Heart left ventricle (tissue), 16 donors: ENCODE measurements at regions not wholly inside any gene's neighbourhood (a gene's known extent, or its start where the extent isn't known, plus 50 kb on each side); places are given as distances from the start of the nearest gene placed in this dataset.

Experiments
- ATAC-seq, 4 donors: fragments of 200-7000 bp; cut with Tn5 transposase; one replicate each; pipeline ENCODE4 v1.9.1; 2020 to 2022; ENCODE audit warnings: moderate library complexity in 4 of 4, mild to moderate bottlenecking in 3 of 4, moderate number of reproducible peaks in 1 of 4
- DNase-seq, 5 donors: peaks; one replicate each; pipeline ENCODE4 v3.0.0-alpha.2; 2020
- H3K27ac ChIP-seq, 12 donors: fragments of 200-600 bp; sonication (generic) in 4 of 12; one replicate each; pipeline versions ENCODE4 v1.5.0 to v1.8.0; 2016 to 2022; ENCODE audit warnings: mild to moderate bottlenecking in 2 of 12
- H3K27me3 ChIP-seq, 9 donors: fragments of 200-600 bp; sonication (generic) in 2 of 9; one replicate each; pipeline versions ENCODE4 v1.5.1 to v1.8.0; 2016 to 2022; ENCODE audit warnings: mild to moderate bottlenecking in 3 of 9
- H3K36me3 ChIP-seq, 9 donors: fragments of 200-600 bp; sonication (generic) in 2 of 9; one replicate each; pipeline versions ENCODE4 v1.5.0 to v1.8.0; 2018 to 2022; ENCODE audit warnings: mild to moderate bottlenecking in 2 of 9
- H3K4me1 ChIP-seq, 12 donors: fragments of 200-600 bp; sonication (generic) in 4 of 12; one replicate each; pipeline versions ENCODE4 v1.5.0 to v1.8.0; 2016 to 2022; ENCODE audit warnings: mild to moderate bottlenecking in 3 of 12
- H3K4me3 ChIP-seq, 12 donors: fragments of 200-600 bp; sonication (generic) in 4 of 12; one replicate each; pipeline versions ENCODE4 v1.5.0 to v1.8.0; 2017 to 2022; ENCODE audit warnings: mild to moderate bottlenecking in 9 of 12, moderate library complexity in 4 of 12
- H3K9me3 ChIP-seq, 12 donors: fragments of 200-600 bp; sonication (generic) in 4 of 12; one replicate each; pipeline versions ENCODE4 v1.5.0 to v1.8.0; 2016 to 2022; ENCODE audit warnings: mild to moderate bottlenecking in 1 of 12
- POLR2A ChIP-seq, 2 donors: fragments of 450-650 bp; IDR thresholded peaks; one replicate each; pipeline ENCODE4 v1.6.1; 2017; ENCODE audit warnings: antibody characterized with exemption in 2 of 2, mild to moderate bottlenecking in 2 of 2, moderate library complexity in 2 of 2
- WGBS, 4 donors: extraction: QIAGEN DNeasy Blood & Tissue Kit in 2 of 4; methylation state at CpG; one replicate each; pipeline versions ENCODE4 v1.1.5 to v1.1.7; 2013 to 2018; 5-methylcytosine and 5-hydroxymethylcytosine counted together
- intact Hi-C, 10 donors: fragments of 100-400 bp; cut with DNase I; formaldehyde crosslinking; loops; one replicate each; pipeline versions ENCODE4 v1.11.1 to v1.14.2; 2022
- TF ChIP-seq, protein P1 (sequence below), 12 donors: fragments of 200-600 bp; sonication (generic) in 4 of 12; IDR thresholded peaks; one replicate each; pipeline versions ENCODE4 v1.5.0 to v1.8.0; 2018 to 2022; ENCODE audit warnings: antibody characterized with exemption in 12 of 12, mild to moderate bottlenecking in 5 of 12
- donor health status: ischemic (EF 13 %, LVEDD 7.1; RV severe dilation, severe dysfunction).
- donor health status: healthy with polysubstance abuse.
- donor health status: DM: no; HTN: yes; CAD: no.
- donor health status: DM: no; HTN: no; CAD: no.
- donor health status: ischemic (EF 25% LVEDD 6.9; RV normal size, moderate dysfunction).
- donor health status: ischemic (EF 25% LVEDD 5.7; RV mildly dilated, moderate dysfunction).
- donor health status: healthy.
- donor health status: DM: yes; HTN: yes; CAD: no.
- donor health status: ischemic (EF 35%, LVEDD 5.7; RV mildly dilated, moderate dysfunction).
- donor health status: nonischemic (EF 11% LVEDD 7.7; RV severe dilation, severe dysfunction).
- donor health status: DM: yes; HTN: yes; CAD: no.
- donor health status: PGD.
- donor health status: ischemic (EF 29% LVEDD 5.4; RV normal size, mild dysfunction).
- donor health status: nonischemic (EF 23%, LVEDD 6.1; RV moderate dilation, normal function).

DNA sequence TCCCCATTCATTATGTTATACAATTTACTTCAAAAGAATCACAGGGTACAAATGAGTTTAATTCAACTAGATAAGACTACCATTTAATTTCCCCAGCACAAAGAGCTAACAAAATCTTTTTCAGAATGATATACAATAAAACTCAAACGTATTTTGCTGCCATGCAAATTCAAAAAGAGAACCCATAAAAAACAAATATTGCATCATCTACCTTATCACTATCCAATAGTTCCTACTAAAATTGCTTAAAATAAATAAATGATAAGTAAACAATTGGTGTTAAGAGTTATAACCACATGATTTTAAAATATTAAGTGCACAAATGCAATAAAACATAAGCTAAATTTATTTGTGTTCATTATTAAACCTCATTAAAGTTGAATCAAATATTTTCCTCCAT is 919.4 kb downstream of the SLITRK5 start:
- Histone ChIP-seq H3K4me1 (no peaks in the 10 kb centered on the region), H3K9me3 (peaks cover 0 to 33% (median 7%) of the 10 kb centered on the region in 12 donors), H3K27me3 (no peaks in the 10 kb centered on the region), H3K36me3 (no peaks in the 10 kb centered on the region), H3K4me3 (no peak overlapping the region), H3K27ac (no peak overlapping the region)
- 35 to 50% (median 40%) methylated on average over 1 of the region's 1 CpG for WGBS, 4 donors
- ATAC-seq (no peak), DNase-seq (no peak)
- TF ChIP-seq, protein P1, sequence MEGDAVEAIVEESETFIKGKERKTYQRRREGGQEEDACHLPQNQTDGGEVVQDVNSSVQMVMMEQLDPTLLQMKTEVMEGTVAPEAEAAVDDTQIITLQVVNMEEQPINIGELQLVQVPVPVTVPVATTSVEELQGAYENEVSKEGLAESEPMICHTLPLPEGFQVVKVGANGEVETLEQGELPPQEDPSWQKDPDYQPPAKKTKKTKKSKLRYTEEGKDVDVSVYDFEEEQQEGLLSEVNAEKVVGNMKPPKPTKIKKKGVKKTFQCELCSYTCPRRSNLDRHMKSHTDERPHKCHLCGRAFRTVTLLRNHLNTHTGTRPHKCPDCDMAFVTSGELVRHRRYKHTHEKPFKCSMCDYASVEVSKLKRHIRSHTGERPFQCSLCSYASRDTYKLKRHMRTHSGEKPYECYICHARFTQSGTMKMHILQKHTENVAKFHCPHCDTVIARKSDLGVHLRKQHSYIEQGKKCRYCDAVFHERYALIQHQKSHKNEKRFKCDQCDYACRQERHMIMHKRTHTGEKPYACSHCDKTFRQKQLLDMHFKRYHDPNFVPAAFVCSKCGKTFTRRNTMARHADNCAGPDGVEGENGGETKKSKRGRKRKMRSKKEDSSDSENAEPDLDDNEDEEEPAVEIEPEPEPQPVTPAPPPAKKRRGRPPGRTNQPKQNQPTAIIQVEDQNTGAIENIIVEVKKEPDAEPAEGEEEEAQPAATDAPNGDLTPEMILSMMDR (IDR thresholded peaks at IDR 0.05): no peak
- no peak for TF ChIP-seq POLR2A (IDR thresholded peaks at IDR 0.05)
- intact Hi-C loops: no loop called here

DNA sequence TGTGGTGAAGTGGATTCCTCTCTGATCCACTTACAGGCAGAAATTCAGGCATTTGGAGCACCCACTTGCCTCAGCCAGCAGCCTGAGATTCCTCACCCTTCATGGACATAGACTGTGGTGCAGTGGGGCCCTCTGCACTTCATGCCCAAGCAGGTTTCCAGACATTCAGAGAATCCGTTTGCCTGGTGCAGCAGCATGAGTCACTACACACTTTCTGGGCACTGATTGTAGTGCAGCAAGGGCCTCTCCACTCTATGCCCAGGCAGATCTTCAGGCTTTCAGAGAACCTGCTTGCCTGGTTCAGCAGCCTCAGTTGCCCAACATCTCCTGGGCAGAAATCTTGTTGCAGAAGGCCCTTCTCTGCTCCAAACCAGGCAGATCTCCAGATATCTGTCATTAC is 920.9 kb downstream of the SLITRK5 start:
- DNase-seq (no peak), ATAC-seq (no peak)
- Histone ChIP-seq H3K4me1 (no peaks in the 10 kb centered on the region), H3K27ac (no peak overlapping the region), H3K9me3 (peaks cover 0 to 34% (median 7%) of the 10 kb centered on the region in 12 donors), H3K4me3 (no peak overlapping the region), H3K27me3 (no peaks in the 10 kb centered on the region), H3K36me3 (no peaks in the 10 kb centered on the region)
- intact Hi-C loops: no loop called here
- TF ChIP-seq POLR2A (IDR thresholded peaks at IDR 0.05): no peak
- TF ChIP-seq, protein P1 (IDR thresholded peaks at IDR 0.05): no peak
- 65 to 88% (median 75%) methylated on average over 1 of the region's 1 CpG for WGBS, 4 donors

DNA sequence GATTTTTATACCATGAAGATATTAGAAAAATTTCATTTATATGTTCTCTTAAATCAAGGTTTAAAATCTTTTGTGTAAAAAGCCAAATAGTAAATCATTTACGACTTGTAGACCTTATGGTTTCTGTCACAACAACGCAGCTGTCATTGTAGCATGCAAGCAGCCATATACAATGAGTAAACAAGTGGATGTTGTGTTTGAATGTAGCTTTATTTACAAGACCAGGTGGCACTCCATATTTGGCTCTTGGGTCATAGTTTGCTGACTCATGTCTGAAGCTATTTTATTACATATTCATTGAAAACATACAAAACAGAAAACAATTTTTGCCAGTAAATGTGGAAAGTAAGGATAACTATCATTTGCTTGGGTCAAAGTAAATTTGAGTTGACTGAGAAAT is 930.8 kb downstream of the SLITRK5 start:
- no peaks in the 10 kb centered on the region for H3K27me3 ChIP-seq
- WGBS, 4 donors: 69 to 83% (median 77%) methylated on average over 2 of the region's 2 CpGs

DNA sequence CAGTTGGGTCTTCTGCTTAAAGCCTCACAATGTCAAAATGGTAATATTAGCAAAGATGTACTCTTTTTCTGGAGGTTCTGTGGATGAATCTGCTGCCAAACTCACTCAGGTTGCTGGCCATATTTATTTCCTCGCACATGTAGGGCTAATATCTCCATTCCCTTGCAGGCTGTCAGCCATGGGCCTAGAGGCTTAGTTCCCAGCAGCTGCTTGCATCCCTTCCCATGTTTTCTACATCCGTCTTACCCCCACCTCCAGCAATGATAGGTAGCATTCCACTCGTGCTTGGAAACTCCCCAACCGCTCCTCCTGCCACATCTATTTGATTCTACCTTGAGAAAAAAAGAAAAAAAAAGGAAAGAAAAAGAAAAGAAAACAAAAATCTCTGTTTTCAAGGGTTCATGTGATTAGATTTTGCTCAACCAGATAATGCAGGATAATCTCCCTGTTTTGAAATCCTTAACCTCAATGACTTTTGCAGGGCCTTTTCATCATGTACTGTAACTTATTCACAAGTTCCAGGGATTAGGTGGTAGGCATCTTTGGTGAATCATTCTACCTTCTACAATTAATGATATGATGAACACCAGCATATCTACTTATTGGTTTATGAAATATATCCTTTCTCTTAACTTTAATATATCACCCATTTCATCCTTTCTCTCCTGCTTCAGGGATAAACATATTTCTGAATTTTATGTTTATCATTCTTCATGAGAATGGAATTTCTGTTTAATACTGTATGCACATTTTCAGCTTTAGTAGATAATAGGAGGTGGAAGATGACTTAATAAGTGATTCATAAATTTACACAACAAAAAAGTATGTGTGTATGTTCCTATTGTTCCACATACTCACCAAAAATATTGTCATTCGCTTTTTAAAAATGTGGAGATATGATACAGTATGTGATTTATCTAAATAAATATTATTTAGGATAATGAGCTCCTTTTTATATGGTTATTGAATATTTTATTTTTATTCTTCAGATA is 931.9 kb downstream of the SLITRK5 start:
- TF ChIP-seq, protein P1 (IDR thresholded peaks at IDR 0.05): no peak
- no peak for TF ChIP-seq POLR2A (IDR thresholded peaks at IDR 0.05)
- intact Hi-C loops: no loop called here
- H3K27ac ChIP-seq: no peak overlapping the region

More for the DNA sequence above, 930.8 kb downstream of the SLITRK5 start:
- H3K27ac ChIP-seq: no peak overlapping the region
- no peaks in the 10 kb centered on the region for H3K36me3 ChIP-seq
- no peak overlapping the region for H3K4me3 ChIP-seq
- no peak for DNase-seq
- ATAC-seq: no peak
- no peaks in the 10 kb centered on the region for H3K4me1 ChIP-seq
- intact Hi-C loops: no loop called here
- peaks cover 0 to 13% (median 7%) of the 10 kb centered on the region in 12 donors for H3K9me3 ChIP-seq
- TF ChIP-seq, protein P1 (IDR thresholded peaks at IDR 0.05): no peak
- TF ChIP-seq POLR2A (IDR thresholded peaks at IDR 0.05): no peak

More for the DNA sequence above, 931.9 kb downstream of the SLITRK5 start:
- Histone ChIP-seq H3K4me1 (no peaks in the 10 kb centered on the region), H3K27me3 (no peaks in the 10 kb centered on the region), H3K36me3 (no peaks in the 10 kb centered on the region), H3K4me3 (no peak overlapping the region), H3K9me3 (peaks cover 0 to 13% (median 7%) of the 10 kb centered on the region in 12 donors)
- no peak for ATAC-seq
- WGBS, 4 donors: 58 to 74% (median 67%) methylated on average over 5 of the region's 5 CpGs
- no peak for DNase-seq
